ENCODE measurements at regions not wholly inside any gene's neighbourhood (a gene's known extent, or its start where the extent isn't known, plus 50 kb on each side); places are given as distances from the start of the nearest gene placed in this dataset.

DNA sequence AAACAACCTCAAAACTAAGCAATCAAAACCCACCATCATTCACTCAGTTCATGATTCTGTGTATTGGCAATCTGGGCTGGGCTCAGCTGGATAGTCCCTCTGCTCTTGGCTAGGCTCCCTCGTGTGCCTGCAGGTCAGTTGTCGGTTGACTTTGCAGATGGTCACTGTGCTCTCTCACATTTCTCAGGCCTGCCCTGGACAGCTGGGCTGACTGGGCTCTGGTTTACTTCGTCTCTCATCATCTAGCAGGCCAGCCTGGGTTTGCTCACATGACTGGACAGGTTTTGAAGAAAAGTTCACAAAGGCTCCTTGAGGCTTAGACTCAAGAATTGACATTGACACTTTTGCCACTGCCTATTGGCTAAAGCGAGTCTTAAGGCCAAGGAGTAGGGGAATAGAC, 105.0 kb upstream of the CTNNB1 start:
- TF ChIP-seq, protein P1, sequence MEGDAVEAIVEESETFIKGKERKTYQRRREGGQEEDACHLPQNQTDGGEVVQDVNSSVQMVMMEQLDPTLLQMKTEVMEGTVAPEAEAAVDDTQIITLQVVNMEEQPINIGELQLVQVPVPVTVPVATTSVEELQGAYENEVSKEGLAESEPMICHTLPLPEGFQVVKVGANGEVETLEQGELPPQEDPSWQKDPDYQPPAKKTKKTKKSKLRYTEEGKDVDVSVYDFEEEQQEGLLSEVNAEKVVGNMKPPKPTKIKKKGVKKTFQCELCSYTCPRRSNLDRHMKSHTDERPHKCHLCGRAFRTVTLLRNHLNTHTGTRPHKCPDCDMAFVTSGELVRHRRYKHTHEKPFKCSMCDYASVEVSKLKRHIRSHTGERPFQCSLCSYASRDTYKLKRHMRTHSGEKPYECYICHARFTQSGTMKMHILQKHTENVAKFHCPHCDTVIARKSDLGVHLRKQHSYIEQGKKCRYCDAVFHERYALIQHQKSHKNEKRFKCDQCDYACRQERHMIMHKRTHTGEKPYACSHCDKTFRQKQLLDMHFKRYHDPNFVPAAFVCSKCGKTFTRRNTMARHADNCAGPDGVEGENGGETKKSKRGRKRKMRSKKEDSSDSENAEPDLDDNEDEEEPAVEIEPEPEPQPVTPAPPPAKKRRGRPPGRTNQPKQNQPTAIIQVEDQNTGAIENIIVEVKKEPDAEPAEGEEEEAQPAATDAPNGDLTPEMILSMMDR (IDR thresholded peaks at IDR 0.05) = no peak
- no peak for TF ChIP-seq POLR2A (IDR thresholded peaks at IDR 0.05)
- TF ChIP-seq POLR2AphosphoS5 (IDR thresholded peaks at IDR 0.05) = no peak
